WTC11 (cell line): ENCODE measurements at regions not wholly inside any gene's neighbourhood (a gene's known extent, or its start where the extent isn't known, plus 50 kb on each side); places are given as distances from the start of the nearest gene placed in this dataset.

Experiments used
- ATAC-seq: fragments of 200-7000 bp; cut with Tn5 transposase; 2 replicates; pipeline ENCODE4 v1.10.0; 2021; ENCODE audit warnings: mild to moderate bottlenecking, moderate library complexity
- CTCF ChIA-PET: fragments of 300-600 bp; sonication (Branson Sonifier 250); formaldehyde crosslinking; loops from one replicate; lab custom pipeline; 2021; ENCODE audit warnings: antibody characterized with exemption; lab: Charles Lee
- POLR2A ChIA-PET: fragments of 350-600 bp; sonication (Branson Sonifier 250); formaldehyde crosslinking; loops from one replicate; lab custom pipeline; 2021; ENCODE audit warnings: antibody characterized with exemption; lab: Charles Lee
- DNase-seq: peaks from one replicate; pipeline ENCODE4 v3.0.0; 2021; ENCODE audit warnings: low spot score
- H3K27ac Mint-ChIP-seq: 2 replicates; pipeline ENCODE4 v1.8.0; 2021; ENCODE audit warnings: mixed read lengths
- H3K27me3 Mint-ChIP-seq: 2 replicates; pipeline ENCODE4 v1.8.0; 2021; ENCODE audit warnings: low read depth, mild to moderate bottlenecking, moderate library complexity, mixed read lengths
- H3K36me3 Mint-ChIP-seq: 2 replicates; pipeline ENCODE4 v1.8.0; 2021; ENCODE audit warnings: mixed read lengths
- H3K4me1 Mint-ChIP-seq: 2 replicates; pipeline ENCODE4 v1.8.0; 2022; ENCODE audit warnings: mixed read lengths
- H3K4me3 Mint-ChIP-seq: 2 replicates; pipeline ENCODE4 v1.8.0; 2021; ENCODE audit warnings: mild to moderate bottlenecking, moderate library complexity, mixed read lengths
- H3K9me3 Mint-ChIP-seq: 2 replicates; pipeline ENCODE4 v1.8.0; 2021; ENCODE audit warnings: mixed read lengths
- AR ChIP-seq: fragments of 250-450 bp; sonication (Bioruptor Pico); IDR thresholded peaks from 2 replicates; pipeline ENCODE4 v1.9.0; 2021; ENCODE audit warnings: mild to moderate bottlenecking
- ATF1 ChIP-seq: sonication (generic); formaldehyde crosslinking; IDR thresholded peaks from 2 replicates; pipeline ENCODE4 v1.8.1; 2023; ENCODE audit warnings: mild to moderate bottlenecking, moderate library complexity, missing genetic modification reagents
- CREB1 ChIP-seq: sonication (generic); formaldehyde crosslinking; IDR thresholded peaks from 2 replicates; pipeline ENCODE4 v1.8.0; 2023; ENCODE audit warnings: mild to moderate bottlenecking, missing genetic modification reagents
- CREM ChIP-seq: sonication (generic); formaldehyde crosslinking; IDR thresholded peaks from 2 replicates; pipeline ENCODE4 v1.8.1; 2022; ENCODE audit warnings: mild to moderate bottlenecking, missing genetic modification reagents, moderate library complexity
- ELF4 ChIP-seq: sonication (generic); formaldehyde crosslinking; IDR thresholded peaks from 2 replicates; pipeline ENCODE4 v1.8.1; 2022; ENCODE audit warnings: low read depth, mild to moderate bottlenecking, moderate library complexity, missing genetic modification reagents
- ETV6 ChIP-seq: sonication (generic); formaldehyde crosslinking; IDR thresholded peaks from 2 replicates; pipeline ENCODE4 v1.8.1; 2022; ENCODE audit warnings: mild to moderate bottlenecking, missing genetic modification reagents
- HMGA2 ChIP-seq: fragments of 250-450 bp; sonication (Bioruptor Pico); IDR thresholded peaks from 2 replicates; pipeline ENCODE4 v1.4.0; 2021; ENCODE audit warnings: mild to moderate bottlenecking, moderate library complexity
- IRF1 ChIP-seq: sonication (generic); formaldehyde crosslinking; IDR thresholded peaks from 2 replicates; pipeline ENCODE4 v1.8.0; 2023; ENCODE audit warnings: missing genetic modification reagents
- MLX ChIP-seq: sonication (generic); formaldehyde crosslinking; IDR thresholded peaks from 2 replicates; pipeline ENCODE4 v1.8.1; 2023; ENCODE audit warnings: mild to moderate bottlenecking, missing genetic modification reagents, moderate library complexity
- PRDM15 ChIP-seq: sonication (generic); formaldehyde crosslinking; IDR thresholded peaks from 2 replicates; pipeline ENCODE4 v1.8.0; 2022; ENCODE audit warnings: missing genetic modification reagents
- PRRX2 ChIP-seq: fragments of 250-450 bp; sonication (Bioruptor Pico); IDR thresholded peaks from 2 replicates; pipeline ENCODE4 v1.8.0; 2021; ENCODE audit warnings: mild to moderate bottlenecking
- RORB ChIP-seq: fragments of 250-450 bp; sonication (Bioruptor Pico); IDR thresholded peaks from 2 replicates; pipeline ENCODE4 v1.9.0; 2021; ENCODE audit warnings: mild to moderate bottlenecking
- SP1 ChIP-seq: sonication (generic); formaldehyde crosslinking; conservative IDR thresholded peaks from 2 replicates; pipeline ENCODE4 v1.8.1; 2022; ENCODE audit warnings: missing genetic modification reagents
- STAT6 ChIP-seq: sonication (generic); formaldehyde crosslinking; conservative IDR thresholded peaks from 2 replicates; pipeline ENCODE4 v1.8.1; 2023; ENCODE audit warnings: mild to moderate bottlenecking, low read depth, missing genetic modification reagents, moderate library complexity
- TEAD1 ChIP-seq: sonication (generic); formaldehyde crosslinking; IDR thresholded peaks from 2 replicates; pipeline ENCODE4 v1.8.0; 2022; ENCODE audit warnings: mild to moderate bottlenecking, missing genetic modification reagents
- TP53 ChIP-seq: sonication (generic); formaldehyde crosslinking; IDR thresholded peaks from 2 replicates; pipeline ENCODE4 v1.8.1; 2023; ENCODE audit warnings: mild to moderate bottlenecking, missing genetic modification reagents
- USF1 ChIP-seq: sonication (generic); formaldehyde crosslinking; IDR thresholded peaks from 2 replicates; pipeline ENCODE4 v1.8.0; 2022; ENCODE audit warnings: mild to moderate bottlenecking, missing genetic modification reagents
- ZNF281 ChIP-seq: sonication (generic); formaldehyde crosslinking; IDR thresholded peaks from 2 replicates; pipeline ENCODE4 v1.8.0; 2023; ENCODE audit warnings: mild to moderate bottlenecking, missing genetic modification reagents
- ZNF671 ChIP-seq: fragments of 250-450 bp; sonication (Bioruptor Pico); IDR thresholded peaks from 2 replicates; pipeline ENCODE4 v1.8.0; 2021; ENCODE audit warnings: mild to moderate bottlenecking
- ZSCAN18 ChIP-seq: fragments of 250-450 bp; sonication (Bioruptor Pico); IDR thresholded peaks from 2 replicates; pipeline ENCODE4 v2.1.2; 2022; ENCODE audit warnings: mild to moderate bottlenecking, moderate library complexity

- ChIA-PET CTCF (interaction anchor here (0.5 kb wide), 1 partner anchor 605 kb away, joined by 3 read pairs; no protein-coding TSS in a partner anchor), POLR2A (interaction anchor here (0.6 kb wide), 1 partner anchor 323 kb away, joined by 3 read pairs; no protein-coding TSS in a partner anchor)
- Mint-ChIP-seq H3K27me3 (no peaks in the 10 kb centered on the region), H3K27ac (no peak overlapping the region), H3K4me3 (no peak overlapping the region), H3K36me3 (no peaks in the 10 kb centered on the region), H3K4me1 (peaks cover 31% of the 10 kb centered on the region), H3K9me3 (no peaks in the 10 kb centered on the region)
- no peak for TF ChIP-seq CREB1 (CRISPR knock-in tag)
- TF ChIP-seq TEAD1 = no peak
- no peak for TF ChIP-seq PRDM15
- no peak for TF ChIP-seq ELF4 (CRISPR knock-in tag)
- no peak for TF ChIP-seq AR
- TF ChIP-seq MLX (CRISPR knock-in tag) = no peak
- TF ChIP-seq CREM (CRISPR knock-in tag) = no peak
- TF ChIP-seq HMGA2 = no peak
- TF ChIP-seq ATF1 = no peak
- no peak for TF ChIP-seq ZNF281 (CRISPR knock-in tag)
- TF ChIP-seq ZSCAN18 (CRISPR knock-in tag) = no peak
- no peak for TF ChIP-seq USF1 (CRISPR knock-in tag)
- no peak for TF ChIP-seq STAT6 (CRISPR knock-in tag)
- TF ChIP-seq ETV6 (CRISPR knock-in tag) = no peak
- no peak for TF ChIP-seq TP53 (CRISPR knock-in tag)
- no peak for TF ChIP-seq PRRX2 (CRISPR knock-in tag)
- no peak for TF ChIP-seq RORB (CRISPR knock-in tag)
- no peak for TF ChIP-seq ZNF671 (CRISPR knock-in tag)
- no peak for TF ChIP-seq IRF1
- no peak for TF ChIP-seq SP1
- ATAC-seq (peak; percentile 41), DNase-seq (no peak)
Observed at GRCh38 chr2:58767828-58768714, 526.9 kb upstream of the FANCL start.
